B cell (primary cell): ENCODE measurements at regions not wholly inside any gene's neighbourhood (a gene's known extent, or its start where the extent isn't known, plus 50 kb on each side); places are given as distances from the start of the nearest gene placed in this dataset.

ENCODE experiments used
- ATAC-seq: fragments of 200-7000 bp; cut with Tn5 transposase; one replicate; pipeline ENCODE4 v1.10.0; 2021; ENCODE audit warnings: low read depth, mild to moderate bottlenecking, moderate number of reproducible peaks, moderate library complexity
- CTCF ChIA-PET: fragments of 350-600 bp; sonication (Branson Sonifier 250); formaldehyde crosslinking; loops from one replicate; lab custom pipeline; 2021; ENCODE audit warnings: antibody characterized with exemption, inconsistent platforms; lab: Charles Lee
- POLR2A ChIA-PET: fragments of 350-600 bp; sonication (Branson Sonifier 250); formaldehyde crosslinking; loops from one replicate; lab custom pipeline; 2021; ENCODE audit warnings: antibody characterized with exemption; lab: Charles Lee
- DNase-seq: peaks from one replicate; pipeline ENCODE4 v3.0.0; 2013
- H2AFZ ChIP-seq: 2 replicates; pipeline ENCODE4 v1.6.1; 2012; ENCODE audit warnings: mild to moderate bottlenecking, low read depth, low read length; ENCODE audit not compliant: insufficient read depth, poor library complexity, severe bottlenecking
- H3K27ac ChIP-seq, 2 donors: 1 replicate in 1 of 2; 2 replicates in 1 of 2; pipeline ENCODE4 v1.5.1; 2012 to 2013; ENCODE audit warnings: low read length in 2 of 2, mild to moderate bottlenecking in 2 of 2, moderate library complexity in 1 of 2
- H3K27me3 ChIP-seq, 4 experiments: fragments of 200-600 bp in 1 of 4; sonication (generic) in 1 of 4; replicated peaks in 1 of 4; 1 replicate in 2 of 4; 2 replicates in 2 of 4; pipeline versions ENCODE4 v1.6.1 to v1.7.0; 2013 to 2016; ENCODE audit warnings: low read length in 3 of 4, mild to moderate bottlenecking in 2 of 4, mixed read lengths in 1 of 4, moderate library complexity in 1 of 4; ENCODE audit not compliant: insufficient read depth in 4 of 4, control insufficient read depth in 3 of 4; ENCODE audit errors: control extremely low read depth in 1 of 4
- H3K36me3 ChIP-seq, 2 experiments: replicated peaks in 1 of 2; 1 replicate in 1 of 2; 2 replicates in 1 of 2; pipeline versions ENCODE4 v1.6.1 to v1.7.1; 2013; ENCODE audit warnings: low read length in 1 of 2; ENCODE audit not compliant: insufficient read depth in 2 of 2, control insufficient read depth in 1 of 2; ENCODE audit errors: control extremely low read depth in 1 of 2, extremely low read depth in 1 of 2
- H3K4me1 ChIP-seq, 2 donors: fragments of 200-600 bp in 1 of 2; sonication (generic) in 1 of 2; 1 replicate in 1 of 2; 2 replicates in 1 of 2; pipeline versions ENCODE4 v1.5.1 to v1.6.1; 2013 to 2017; ENCODE audit warnings: low read length in 2 of 2; ENCODE audit not compliant: control insufficient read depth in 2 of 2, insufficient read depth in 2 of 2
- H3K4me2 ChIP-seq: replicated peaks from 2 replicates; pipeline ENCODE3; 2012; ENCODE audit warnings: mild to moderate bottlenecking, low read depth, low read length; ENCODE audit not compliant: poor library complexity, severe bottlenecking
- H3K4me3 ChIP-seq, 5 experiments: fragments of 200-600 bp in 1 of 5; sonication (generic) in 1 of 5; 1 replicate in 3 of 5; 2 replicates in 2 of 5; pipeline versions ENCODE4 v1.5.1 to v1.7.0; 2011 to 2016; ENCODE audit warnings: low read length in 4 of 5, mild to moderate bottlenecking in 4 of 5, low read depth in 2 of 5, control low read depth in 1 of 5, moderate library complexity in 1 of 5; ENCODE audit not compliant: insufficient read depth in 1 of 5; ENCODE audit errors: control extremely low read depth in 1 of 5, extremely low read depth in 1 of 5
- H3K79me2 ChIP-seq: fragments of 200-600 bp; sonication (generic); one replicate; pipeline ENCODE4 v1.6.0; 2016; ENCODE audit warnings: low read length; ENCODE audit not compliant: control insufficient read depth, insufficient read depth
- H3K9ac ChIP-seq: fragments of 200-600 bp; sonication (generic); 2 replicates; pipeline ENCODE4 v1.6.1; 2017; ENCODE audit warnings: mild to moderate bottlenecking, low read length, moderate library complexity
- H3K9me3 ChIP-seq, 3 donors: one replicate each; pipeline versions ENCODE4 v1.6.1 to v1.7.1; 2013; ENCODE audit warnings: low read length in 2 of 3; ENCODE audit not compliant: control insufficient read depth in 2 of 3, insufficient read depth in 1 of 3; ENCODE audit errors: control extremely low read depth in 1 of 3
- H4K20me1 ChIP-seq: 2 replicates; pipeline ENCODE4 v1.6.0; 2012; ENCODE audit warnings: mild to moderate bottlenecking, low read length; ENCODE audit not compliant: insufficient read depth, control insufficient read depth, poor library complexity, severe bottlenecking
- H3K27ac Mint-ChIP-seq: one replicate; pipeline ENCODE4 v1.8.0; 2021; ENCODE audit warnings: mixed read lengths
- H3K27me3 Mint-ChIP-seq: one replicate; pipeline ENCODE4 v1.8.0; 2021; ENCODE audit warnings: mixed read lengths
- H3K4me1 Mint-ChIP-seq: one replicate; pipeline ENCODE4 v1.8.0; 2021; ENCODE audit warnings: mixed read lengths
- H3K4me3 Mint-ChIP-seq: one replicate; pipeline ENCODE4 v1.8.0; 2021; ENCODE audit warnings: mixed read lengths
- H3K9me3 Mint-ChIP-seq: one replicate; pipeline ENCODE4 v1.8.0; 2022; ENCODE audit warnings: mixed read lengths; ENCODE audit not compliant: insufficient read depth
- CTCF ChIP-seq: fragments of 200-600 bp; IDR thresholded peaks from one replicate; pipeline ENCODE4 v1.8.0; 2022; ENCODE audit warnings: antibody characterized with exemption, mild to moderate bottlenecking
- EZH2 ChIP-seq: IDR thresholded peaks from 2 replicates; pipeline ENCODE4 v1.6.1; 2012; ENCODE audit warnings: borderline replicate concordance, low read depth, mild to moderate bottlenecking, moderate library complexity, low read length; ENCODE audit not compliant: insufficient read depth, poor library complexity, severe bottlenecking
- WGBS: methylation state at CpG from one replicate; pipeline ENCODE4 v1.1.5; 2013; ENCODE audit warnings: missing lambda C conversion rate; ENCODE audit not compliant: insufficient coverage; 5-methylcytosine and 5-hydroxymethylcytosine counted together
- intact Hi-C: fragments of 100-400 bp; cut with micrococcal nuclease; formaldehyde crosslinking; loops from one replicate; pipeline ENCODE4 v1.10.0; 2022

GRCh38 chr2:216571909-216572513 is 61.2 kb upstream of the IGFBP2 start:
- no peak overlapping the region for H3K4me2 ChIP-seq
- ATAC-seq (no peak), DNase-seq (no peak)
- H3K27me3 ChIP-seq, result no peaks in the 10 kb centered on the region
- Mint-ChIP-seq H3K4me3 (no peak overlapping the region), H3K27me3 (peaks cover 9% of the 10 kb centered on the region), H3K4me1 (no peaks in the 10 kb centered on the region), H3K9me3 (peaks cover 3% of the 10 kb centered on the region), H3K27ac (no peak overlapping the region)
- no peak overlapping the region for H2AFZ ChIP-seq
- no peaks in the 10 kb centered on the region for H3K36me3 ChIP-seq
- intact Hi-C loops, result no loop called here
- WGBS, result 83% methylated on average over 1 of the region's 4 CpGs
- TF ChIP-seq CTCF, result no peak
- H3K27ac ChIP-seq, result no peak overlapping the region
- no peak overlapping the region for H3K9ac ChIP-seq
- H3K4me3 ChIP-seq, result no peak overlapping the region
- H3K4me1 ChIP-seq, result no peaks in the 10 kb centered on the region
- POLR2A ChIA-PET, result no interaction called here
- CTCF ChIA-PET, result no interaction called here
- H3K9me3 ChIP-seq, result no peaks in the 10 kb centered on the region
- no peaks in the 10 kb centered on the region for H3K79me2 ChIP-seq
- no peaks in the 10 kb centered on the region for H4K20me1 ChIP-seq

GRCh38 chr2:216572582-216573578 is 60.3 kb upstream of the IGFBP2 start:
- Histone ChIP-seq H3K4me1 (no peaks in the 10 kb centered on the region), H3K9me3 (no peaks in the 10 kb centered on the region), H3K36me3 (no peaks in the 10 kb centered on the region), H2AFZ (no peak overlapping the region), H3K27me3 (no peaks in the 10 kb centered on the region), H4K20me1 (no peaks in the 10 kb centered on the region), H3K79me2 (no peaks in the 10 kb centered on the region), H3K4me3 (no peak overlapping the region), H3K4me2 (no peak overlapping the region), H3K9ac (no peak overlapping the region), H3K27ac (no peak overlapping the region)
- CTCF ChIA-PET, result no interaction called here
- Mint-ChIP-seq H3K27ac (no peak overlapping the region), H3K27me3 (peaks cover 13% of the 10 kb centered on the region), H3K4me1 (no peaks in the 10 kb centered on the region), H3K4me3 (no peak overlapping the region), H3K9me3 (peaks cover 3% of the 10 kb centered on the region)
- no peak for TF ChIP-seq EZH2
- no peak for TF ChIP-seq CTCF
- POLR2A ChIA-PET, result no interaction called here
- intact Hi-C loops, result no loop called here
- DNase-seq, result no peak
- no peak for ATAC-seq
- 92% methylated on average over 7 of the region's 12 CpGs for WGBS
